GM18873 (cell line): ENCODE measurements at regions not wholly inside any gene's neighbourhood (a gene's known extent, or its start where the extent isn't known, plus 50 kb on each side); places are given as distances from the start of the nearest gene placed in this dataset.

ENCODE experiments used
- ATAC-seq: cut with Tn5 transposase; IDR thresholded peaks from one replicate; pipeline ENCODE4 v1.9.1; 2021; ENCODE audit warnings: mild to moderate bottlenecking, moderate library complexity, moderate number of reproducible peaks; ENCODE audit not compliant: unreplicated experiment, low FRiP score

GRCh38 chr7:40990841-40991240, 712.0 kb downstream of the INHBA start:
- no peak for ATAC-seq

GRCh38 chr7:40987571-40987970, 715.3 kb downstream of the INHBA start:
- ATAC-seq: no peak

- no peak for ATAC-seq
These were observed 716.5 kb downstream of the INHBA start for GRCh38 chr7:40986351-40986873.

- ATAC-seq: no peak
These were observed 719.8 kb downstream of the INHBA start for GRCh38 chr7:40983111-40983510.

- ATAC-seq: no peak
These were observed 723.6 kb downstream of the INHBA start for GRCh38 chr7:40979296-40979695.

GRCh38 chr7:40978047-40978446, 724.8 kb downstream of the INHBA start:
- ATAC-seq: no peak

- no peak for ATAC-seq
These were observed 725.4 kb downstream of the INHBA start for GRCh38 chr7:40977533-40977932.

- no peak for ATAC-seq
These were observed 730.5 kb downstream of the INHBA start for GRCh38 chr7:40972426-40972825.

GRCh38 chr7:40969641-40970040, 733.2 kb downstream of the INHBA start:
- no peak for ATAC-seq

GRCh38 chr7:40966693-40967092, 736.2 kb downstream of the INHBA start:
- ATAC-seq: no peak

GRCh38 chr7:40965774-40966173, 737.1 kb downstream of the INHBA start:
- no peak for ATAC-seq

GRCh38 chr7:40965016-40965415, 737.9 kb downstream of the INHBA start:
- no peak for ATAC-seq

- no peak for ATAC-seq
These were observed 738.3 kb downstream of the INHBA start for GRCh38 chr7:40964610-40965009.

GRCh38 chr7:40959955-40960354, 742.9 kb downstream of the INHBA start:
- ATAC-seq: no peak

- ATAC-seq: no peak
These were observed 754.7 kb downstream of the INHBA start for GRCh38 chr7:40948239-40948638.

GRCh38 chr7:40947566-40947965, 755.3 kb downstream of the INHBA start:
- ATAC-seq: no peak

GRCh38 chr7:40946549-40946948, 756.3 kb downstream of the INHBA start:
- no peak for ATAC-seq

GRCh38 chr7:40945788-40946187, 757.1 kb downstream of the INHBA start:
- ATAC-seq: no peak

- no peak for ATAC-seq
These were observed 757.8 kb downstream of the INHBA start for GRCh38 chr7:40944981-40945585.

- no peak for ATAC-seq
These were observed 765.0 kb downstream of the INHBA start for GRCh38 chr7:40937879-40938278.

GRCh38 chr7:40935435-40935834, 767.5 kb downstream of the INHBA start:
- no peak for ATAC-seq

GRCh38 chr7:40923626-40924025, 779.3 kb downstream of the INHBA start:
- ATAC-seq: no peak

- no peak for ATAC-seq
These were observed 780.6 kb downstream of the INHBA start for GRCh38 chr7:40922316-40922670.
